ENCODE measurements at regions not wholly inside any gene's neighbourhood (a gene's known extent, or its start where the extent isn't known, plus 50 kb on each side); places are given as distances from the start of the nearest gene placed in this dataset.
"Not testable (repeated sequence)": the region's sequence is repeated elsewhere in the genome, so short reads cannot be mapped to it uniquely, and the experiment has no call there.

GRCh38 chr6:85071845-85072244, 307.4 kb upstream of the TBX18 start:
- DNase-seq, result not testable (repeated sequence)

GRCh38 chr6:85069577-85069976, 305.2 kb upstream of the TBX18 start:
- no peak for DNase-seq

GRCh38 chr6:85068221-85068620, 303.8 kb upstream of the TBX18 start:
- DNase-seq, result no peak

- no peak for DNase-seq
Measured at GRCh38 chr6:85066266-85066665, 301.9 kb upstream of the TBX18 start.

GRCh38 chr6:85065831-85066230, 301.4 kb upstream of the TBX18 start:
- no peak for DNase-seq

- no peak for DNase-seq
Measured at GRCh38 chr6:85063611-85064010, 299.2 kb upstream of the TBX18 start.

GRCh38 chr6:85062884-85063283, 298.5 kb upstream of the TBX18 start:
- DNase-seq, result no peak

- DNase-seq, result no peak
Measured at GRCh38 chr6:85058806-85059205, 294.4 kb upstream of the TBX18 start.

GRCh38 chr6:85050149-85050548, 285.8 kb upstream of the TBX18 start:
- no peak for DNase-seq

GRCh38 chr6:85049282-85049681, 284.9 kb upstream of the TBX18 start:
- DNase-seq, result no peak

GRCh38 chr6:85047818-85048217, 283.4 kb upstream of the TBX18 start:
- DNase-seq, result no peak

GRCh38 chr6:85045767-85046166, 281.4 kb upstream of the TBX18 start:
- DNase-seq, result not testable (repeated sequence)

GRCh38 chr6:85044361-85044760, 280.0 kb upstream of the TBX18 start:
- no peak for DNase-seq

GRCh38 chr6:85041376-85041775, 277.0 kb upstream of the TBX18 start:
- DNase-seq, result no peak

GRCh38 chr6:85037221-85037620, 272.8 kb upstream of the TBX18 start:
- no peak for DNase-seq

GRCh38 chr6:85035766-85036165, 271.4 kb upstream of the TBX18 start:
- DNase-seq, result no peak

- no peak for DNase-seq
Measured at GRCh38 chr6:85033547-85033946, 269.1 kb upstream of the TBX18 start.

GRCh38 chr6:85026021-85026420, 261.6 kb upstream of the TBX18 start:
- DNase-seq, result no peak

GRCh38 chr6:85023721-85024120, 259.3 kb upstream of the TBX18 start:
- DNase-seq, result no peak

- no peak for DNase-seq
Measured at GRCh38 chr6:85017352-85017751, 253.0 kb upstream of the TBX18 start.

GRCh38 chr6:85016726-85017125, 252.3 kb upstream of the TBX18 start:
- DNase-seq, result no peak

- no peak for DNase-seq
Measured at GRCh38 chr6:85015396-85015990, 251.1 kb upstream of the TBX18 start.

- no peak for DNase-seq
Measured at GRCh38 chr6:85010865-85011264, 246.5 kb upstream of the TBX18 start.

GRCh38 chr6:85008296-85009009, 244.1 kb upstream of the TBX18 start:
- no peak for DNase-seq

GRCh38 chr6:85006362-85006761, 242.0 kb upstream of the TBX18 start:
- DNase-seq, result no peak

Measured in stimulated activated CD4-positive, alpha-beta T cell treated with anti-CD3 and anti-CD28 coated beads, Interleukin-2, amount 100 ng/mL, for 24 hours (primary cell).